Neutrophil (primary cell): ENCODE measurements at regions not wholly inside any gene's neighbourhood (a gene's known extent, or its start where the extent isn't known, plus 50 kb on each side); places are given as distances from the start of the nearest gene placed in this dataset.

Experiments used
- H3K27ac ChIP-seq: fragments of 200-600 bp; sonication (generic); 2 replicates; pipeline ENCODE4 v1.5.1; 2016; ENCODE audit warnings: mild to moderate bottlenecking, moderate library complexity
- H3K27me3 ChIP-seq: fragments of 200-600 bp; sonication (generic); 2 replicates; pipeline ENCODE4 v1.6.0; 2016; ENCODE audit warnings: mild to moderate bottlenecking
- H3K36me3 ChIP-seq: fragments of 200-600 bp; sonication (generic); 2 replicates; pipeline ENCODE4 v1.5.1; 2017
- H3K4me1 ChIP-seq, 2 experiments: fragments of 200-600 bp in 1 of 2; sonication (generic) in 1 of 2; 1 replicate in 1 of 2; 2 replicates in 1 of 2; pipeline versions ENCODE4 v1.5.1 to v1.6.1; 2013 to 2016; ENCODE audit warnings: low read depth in 1 of 2, low read length in 1 of 2, mild to moderate bottlenecking in 1 of 2, moderate library complexity in 1 of 2; ENCODE audit not compliant: control insufficient read depth in 1 of 2, insufficient read depth in 1 of 2
- H3K4me3 ChIP-seq, 2 experiments: fragments of 200-600 bp in 1 of 2; sonication (generic) in 1 of 2; 1 replicate in 1 of 2; 2 replicates in 1 of 2; pipeline ENCODE4 v1.5.1; 2013 to 2016; ENCODE audit warnings: low read depth in 1 of 2, low read length in 1 of 2, mild to moderate bottlenecking in 1 of 2, moderate library complexity in 1 of 2
- H3K9me3 ChIP-seq: fragments of 200-600 bp; sonication (generic); 2 replicates; pipeline ENCODE4 v1.5.1; 2016
- CTCF ChIP-seq: fragments of 200-600 bp; sonication (generic); IDR thresholded peaks from 2 replicates; pipeline ENCODE4 v1.5.1; 2016; ENCODE audit warnings: antibody characterized with exemption

DNA sequence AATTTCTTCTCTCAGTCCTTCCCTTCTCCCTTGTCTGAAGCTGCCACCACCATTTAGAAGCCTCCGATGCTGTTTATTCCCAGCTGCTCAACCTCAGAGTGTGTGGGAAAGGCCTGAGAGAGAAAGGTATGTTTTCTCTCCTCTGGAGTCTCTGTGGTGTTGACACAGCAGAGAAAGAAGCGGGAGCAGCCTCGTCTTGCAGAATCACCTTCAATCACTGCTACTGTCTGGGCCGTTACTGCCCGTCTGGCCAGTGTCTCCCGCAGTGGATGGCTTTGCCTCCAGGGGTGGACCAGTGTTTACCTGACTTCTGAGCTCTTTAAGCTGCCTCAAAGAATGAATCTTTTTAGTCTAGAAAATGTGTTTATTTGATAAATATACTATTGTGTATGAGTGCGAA lies 148.9 kb upstream of the FAM47C start:
- Histone ChIP-seq H3K36me3 (no peaks in the 10 kb centered on the region), H3K4me3 (no peak overlapping the region)
- TF ChIP-seq CTCF: no peak

DNA sequence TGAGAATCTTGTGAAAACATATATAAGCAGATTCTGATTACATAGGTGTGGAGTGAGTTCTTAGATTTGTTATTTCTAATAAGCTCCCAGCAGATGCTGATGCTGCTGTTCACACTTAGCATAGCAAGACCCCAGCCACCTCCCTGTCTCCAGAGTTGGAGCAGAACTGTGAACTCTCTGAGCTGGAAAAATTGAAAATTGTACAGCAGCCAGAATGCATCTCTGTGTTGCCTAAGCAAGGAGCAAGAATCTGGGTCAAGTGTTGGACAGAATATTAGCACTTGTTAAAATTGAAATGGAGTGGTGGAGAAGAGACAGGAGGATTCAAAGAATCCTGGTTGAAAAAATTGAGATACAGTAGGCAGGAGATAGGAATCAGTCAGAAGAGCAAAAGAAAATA lies 146.6 kb upstream of the FAM47C start:
- no peaks in the 10 kb centered on the region for H3K9me3 ChIP-seq
- H3K4me3 ChIP-seq: no peak overlapping the region
- H3K27ac ChIP-seq: no peak overlapping the region
- no peak for TF ChIP-seq CTCF
- no peaks in the 10 kb centered on the region for H3K4me1 ChIP-seq
- no peaks in the 10 kb centered on the region for H3K27me3 ChIP-seq
- no peaks in the 10 kb centered on the region for H3K36me3 ChIP-seq

More for the DNA sequence above, 148.9 kb upstream of the FAM47C start:
- H3K27ac ChIP-seq: no peak overlapping the region
- no peaks in the 10 kb centered on the region for H3K4me1 ChIP-seq
- no peaks in the 10 kb centered on the region for H3K9me3 ChIP-seq
- no peaks in the 10 kb centered on the region for H3K27me3 ChIP-seq

GRCh38 chrX:36867143-36867542 lies 141.0 kb upstream of the FAM47C start:
- Histone ChIP-seq H3K9me3 (no peaks in the 10 kb centered on the region), H3K27ac (no peak overlapping the region), H3K27me3 (no peaks in the 10 kb centered on the region), H3K4me3 (no peak overlapping the region), H3K36me3 (no peaks in the 10 kb centered on the region), H3K4me1 (no peaks in the 10 kb centered on the region)
- TF ChIP-seq CTCF: no peak

DNA sequence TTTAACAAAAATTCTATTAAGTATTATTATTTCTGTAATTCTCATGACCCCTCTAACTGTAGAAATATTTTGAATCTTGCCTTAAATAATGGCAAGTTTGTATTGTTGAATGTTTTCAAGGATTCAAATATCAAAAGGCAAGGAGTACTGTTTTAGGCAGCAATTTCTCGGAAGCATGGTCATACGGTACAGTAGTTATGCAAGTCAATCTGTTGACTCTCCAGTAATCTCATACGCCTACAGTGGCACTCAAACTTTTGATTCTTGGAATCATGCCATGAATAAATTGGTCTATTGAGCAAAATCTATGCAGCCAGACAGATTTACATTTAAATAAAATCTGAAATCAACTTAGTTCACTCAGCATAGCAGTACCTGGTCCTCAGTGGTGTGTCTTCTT lies 139.6 kb upstream of the FAM47C start:
- TF ChIP-seq CTCF: no peak
- no peaks in the 10 kb centered on the region for H3K4me1 ChIP-seq
- H3K36me3 ChIP-seq: no peaks in the 10 kb centered on the region
- H3K9me3 ChIP-seq: no peaks in the 10 kb centered on the region
- no peak overlapping the region for H3K27ac ChIP-seq
- H3K4me3 ChIP-seq: no peak overlapping the region
- no peaks in the 10 kb centered on the region for H3K27me3 ChIP-seq

GRCh38 chrX:36869457-36869856 lies 138.7 kb upstream of the FAM47C start:
- H3K27me3 ChIP-seq: no peaks in the 10 kb centered on the region
- no peaks in the 10 kb centered on the region for H3K4me1 ChIP-seq
- no peak overlapping the region for H3K4me3 ChIP-seq
- H3K36me3 ChIP-seq: no peaks in the 10 kb centered on the region
- H3K27ac ChIP-seq: no peak overlapping the region
- no peak for TF ChIP-seq CTCF
- H3K9me3 ChIP-seq: no peaks in the 10 kb centered on the region

DNA sequence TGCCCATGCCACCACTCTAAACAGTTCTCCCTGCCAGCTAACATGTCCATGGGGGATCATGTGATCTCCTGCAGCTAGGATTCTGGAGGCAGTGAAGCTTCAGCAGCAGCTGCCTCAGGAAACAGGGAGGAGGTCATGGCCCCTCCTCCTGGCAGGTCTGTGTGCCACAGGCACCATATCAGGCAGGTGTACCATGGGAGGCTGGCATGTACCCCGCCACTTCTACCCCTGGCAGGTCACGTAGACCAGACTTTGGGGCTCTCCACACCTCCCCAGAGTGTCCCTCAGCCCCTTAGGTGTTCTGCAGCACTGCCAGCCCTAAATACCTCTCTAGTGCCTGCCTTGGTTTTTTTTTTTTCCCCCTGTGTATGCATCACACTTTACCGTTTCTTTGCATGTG lies 110.5 kb upstream of the FAM47C start:
- Histone ChIP-seq H3K9me3 (no peaks in the 10 kb centered on the region), H3K27me3 (no peaks in the 10 kb centered on the region), H3K4me1 (no peaks in the 10 kb centered on the region), H3K36me3 (no peaks in the 10 kb centered on the region), H3K4me3 (no peak overlapping the region), H3K27ac (no peak overlapping the region)
- TF ChIP-seq CTCF: no peak
